Parathyroid adenoma (tissue), 2 donors: ENCODE measurements at regions not wholly inside any gene's neighbourhood (a gene's known extent, or its start where the extent isn't known, plus 50 kb on each side); places are given as distances from the start of the nearest gene placed in this dataset.

Experiments used
- H2AFZ ChIP-seq: fragments of 300-600 bp; sonication (generic); one replicate; pipeline ENCODE4 v1.7.0; 2017; ENCODE audit warnings: antibody characterized with exemption, mild to moderate bottlenecking
- H3K27ac ChIP-seq: fragments of 300-600 bp; sonication (generic); one replicate; pipeline ENCODE4 v1.7.0; 2017
- H3K27me3 ChIP-seq: fragments of 300-600 bp; sonication (generic); one replicate; pipeline ENCODE4 v1.7.0; 2017; ENCODE audit warnings: low read length; ENCODE audit not compliant: control insufficient read depth, insufficient read depth
- H3K36me3 ChIP-seq: fragments of 300-600 bp; sonication (generic); one replicate; pipeline ENCODE4 v1.7.0; 2017; ENCODE audit warnings: low read length; ENCODE audit not compliant: control insufficient read depth, insufficient read depth
- H3K4me1 ChIP-seq: fragments of 300-600 bp; sonication (generic); one replicate; pipeline ENCODE4 v1.7.0; 2017; ENCODE audit warnings: control low read depth
- H3K4me2 ChIP-seq: fragments of 300-600 bp; sonication (generic); one replicate; pipeline ENCODE4 v1.7.0; 2017; ENCODE audit warnings: low read length
- H3K4me3 ChIP-seq: fragments of 300-600 bp; sonication (generic); one replicate; pipeline ENCODE4 v1.7.0; 2017; ENCODE audit warnings: low read depth, low read length
- H3K79me2 ChIP-seq: fragments of 300-600 bp; sonication (generic); one replicate; pipeline ENCODE4 v1.7.0; 2017; ENCODE audit warnings: control low read depth
- H3K9ac ChIP-seq: fragments of 300-600 bp; sonication (generic); one replicate; pipeline ENCODE4 v1.7.0; 2017; ENCODE audit warnings: mild to moderate bottlenecking
- H3K9me3 ChIP-seq: fragments of 300-600 bp; sonication (generic); one replicate; pipeline ENCODE4 v1.7.0; 2017; ENCODE audit warnings: low read length; ENCODE audit not compliant: control insufficient read depth
- CTCF ChIP-seq: fragments of 300-600 bp; sonication (generic); IDR thresholded peaks from one replicate; pipeline ENCODE4 v1.7.0; 2017; ENCODE audit warnings: antibody characterized with exemption, mild to moderate bottlenecking
- donor health status: primary hyperparathyroidism.

GRCh38 chr21:22885614-22886013 lies 1887.4 kb downstream of the NCAM2 start:
- no peaks in the 10 kb centered on the region for H3K36me3 ChIP-seq
- no peak overlapping the region for H3K4me3 ChIP-seq
- no peak overlapping the region for H3K27ac ChIP-seq
- TF ChIP-seq CTCF: no peak
- no peak overlapping the region for H3K9ac ChIP-seq
- no peak overlapping the region for H2AFZ ChIP-seq
- no peaks in the 10 kb centered on the region for H3K79me2 ChIP-seq
- H3K27me3 ChIP-seq: no peaks in the 10 kb centered on the region
- H3K4me1 ChIP-seq: no peaks in the 10 kb centered on the region
- no peak overlapping the region for H3K4me2 ChIP-seq
- no peaks in the 10 kb centered on the region for H3K9me3 ChIP-seq

GRCh38 chr21:22889445-22889844 lies 1891.2 kb downstream of the NCAM2 start:
- Histone ChIP-seq H3K4me2 (no peak overlapping the region), H3K9ac (no peak overlapping the region), H3K4me1 (no peaks in the 10 kb centered on the region), H3K36me3 (no peaks in the 10 kb centered on the region), H3K79me2 (no peaks in the 10 kb centered on the region), H3K4me3 (no peak overlapping the region), H3K27ac (no peak overlapping the region), H3K27me3 (no peaks in the 10 kb centered on the region), H3K9me3 (no peaks in the 10 kb centered on the region), H2AFZ (no peak overlapping the region)
- TF ChIP-seq CTCF: no peak

GRCh38 chr21:22890656-22891055 lies 1892.4 kb downstream of the NCAM2 start:
- no peak overlapping the region for H2AFZ ChIP-seq
- H3K4me1 ChIP-seq: no peaks in the 10 kb centered on the region
- H3K4me2 ChIP-seq: no peak overlapping the region
- no peaks in the 10 kb centered on the region for H3K79me2 ChIP-seq
- no peaks in the 10 kb centered on the region for H3K36me3 ChIP-seq
- no peak overlapping the region for H3K4me3 ChIP-seq
- H3K9ac ChIP-seq: no peak overlapping the region
- TF ChIP-seq CTCF: no peak
- no peak overlapping the region for H3K27ac ChIP-seq
- H3K27me3 ChIP-seq: no peaks in the 10 kb centered on the region
- no peaks in the 10 kb centered on the region for H3K9me3 ChIP-seq

GRCh38 chr21:22892028-22892427 lies 1893.8 kb downstream of the NCAM2 start:
- Histone ChIP-seq H3K4me3 (no peak overlapping the region), H3K4me1 (no peaks in the 10 kb centered on the region), H3K4me2 (no peak overlapping the region), H3K27me3 (no peaks in the 10 kb centered on the region), H3K9ac (no peak overlapping the region), H3K27ac (no peak overlapping the region), H3K79me2 (no peaks in the 10 kb centered on the region), H3K36me3 (no peaks in the 10 kb centered on the region), H2AFZ (no peak overlapping the region), H3K9me3 (no peaks in the 10 kb centered on the region)
- no peak for TF ChIP-seq CTCF

GRCh38 chr21:22892740-22893139 lies 1894.5 kb downstream of the NCAM2 start:
- TF ChIP-seq CTCF: no peak
- no peaks in the 10 kb centered on the region for H3K27me3 ChIP-seq
- H3K79me2 ChIP-seq: no peaks in the 10 kb centered on the region
- H3K4me3 ChIP-seq: no peak overlapping the region
- H3K4me1 ChIP-seq: no peaks in the 10 kb centered on the region
- H2AFZ ChIP-seq: no peak overlapping the region
- no peak overlapping the region for H3K4me2 ChIP-seq
- no peak overlapping the region for H3K27ac ChIP-seq
- no peaks in the 10 kb centered on the region for H3K36me3 ChIP-seq
- no peaks in the 10 kb centered on the region for H3K9me3 ChIP-seq
- H3K9ac ChIP-seq: no peak overlapping the region
